Hematopoietic multipotent progenitor cell treated with erythropoietin and hydrocortisone succinate and interleukin-3 and kit ligand, for 8 days (in vitro differentiated cells): ENCODE measurements at regions not wholly inside any gene's neighbourhood (a gene's known extent, or its start where the extent isn't known, plus 50 kb on each side); places are given as distances from the start of the nearest gene placed in this dataset.

Experiments
- DNase-seq: peaks from one replicate; pipeline ENCODE4 v3.0.0-alpha.2; 2015

- DNase-seq, result no peak
These were observed 274.7 kb downstream of the MN1 start for GRCh38 chr22:27526901-27527300.

- DNase-seq, result no peak
These were observed 269.6 kb downstream of the MN1 start for GRCh38 chr22:27531782-27532530.

DNA sequence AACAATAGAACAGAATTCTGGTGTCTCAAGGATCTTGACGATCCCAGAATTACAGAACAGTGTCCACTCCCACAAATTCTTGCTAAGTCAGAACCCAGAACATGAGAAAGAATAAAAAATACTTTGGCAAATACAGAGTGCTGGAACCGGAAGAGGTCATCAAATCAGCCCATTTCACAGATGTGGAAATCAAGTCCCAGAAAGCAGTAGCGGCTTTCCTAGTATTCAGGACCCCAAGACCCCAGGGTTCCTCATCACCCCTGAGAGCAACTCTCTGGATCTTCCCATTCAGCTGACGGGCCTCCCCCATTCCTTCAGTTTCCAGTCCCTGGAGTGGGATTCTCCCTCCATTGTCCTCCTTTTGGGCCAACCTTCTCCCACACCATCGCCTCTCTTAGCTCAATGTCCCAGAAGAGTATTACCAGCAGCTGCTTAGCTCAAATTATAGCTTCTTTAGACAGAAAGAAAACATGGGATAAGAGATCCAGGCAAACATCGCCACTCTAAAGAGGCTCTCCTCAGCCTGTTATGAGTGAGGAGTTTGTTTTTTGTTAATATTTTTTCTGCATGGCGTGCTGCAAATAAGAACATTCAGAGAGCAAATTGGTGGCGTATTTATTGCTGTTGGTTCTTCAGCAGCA is 268.3 kb downstream of the MN1 start:
- no peak for DNase-seq

DNA sequence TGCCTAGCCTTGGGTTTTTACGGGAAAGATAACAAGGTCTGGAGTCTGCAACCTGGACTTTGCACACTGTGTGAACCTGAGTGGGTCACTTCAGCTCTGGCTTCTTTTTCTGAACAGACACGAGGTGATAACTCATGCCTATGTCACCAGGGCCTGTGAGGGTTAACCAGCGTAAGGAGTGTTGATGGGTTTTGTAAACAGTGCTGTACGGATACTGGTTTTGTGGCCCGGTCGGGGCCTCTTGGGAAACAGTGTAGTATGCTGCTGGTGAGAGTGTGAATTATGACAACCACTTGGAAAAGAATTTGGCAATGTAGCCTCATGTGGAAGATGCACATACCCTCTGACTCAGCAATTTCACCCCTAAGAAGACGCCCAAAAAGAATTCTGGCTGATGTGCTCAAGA is 266.8 kb downstream of the MN1 start:
- no peak for DNase-seq

- no peak for DNase-seq
These were observed 266.1 kb downstream of the MN1 start for GRCh38 chr22:27535452-27535851.

GRCh38 chr22:27537501-27537900 is 264.1 kb downstream of the MN1 start:
- no peak for DNase-seq

GRCh38 chr22:27538666-27539065 is 262.9 kb downstream of the MN1 start:
- DNase-seq, result no peak

- DNase-seq, result no peak
These were observed 261.3 kb downstream of the MN1 start for GRCh38 chr22:27540247-27540646.

- DNase-seq, result no peak
These were observed 260.7 kb downstream of the MN1 start for GRCh38 chr22:27540656-27541396.

DNA sequence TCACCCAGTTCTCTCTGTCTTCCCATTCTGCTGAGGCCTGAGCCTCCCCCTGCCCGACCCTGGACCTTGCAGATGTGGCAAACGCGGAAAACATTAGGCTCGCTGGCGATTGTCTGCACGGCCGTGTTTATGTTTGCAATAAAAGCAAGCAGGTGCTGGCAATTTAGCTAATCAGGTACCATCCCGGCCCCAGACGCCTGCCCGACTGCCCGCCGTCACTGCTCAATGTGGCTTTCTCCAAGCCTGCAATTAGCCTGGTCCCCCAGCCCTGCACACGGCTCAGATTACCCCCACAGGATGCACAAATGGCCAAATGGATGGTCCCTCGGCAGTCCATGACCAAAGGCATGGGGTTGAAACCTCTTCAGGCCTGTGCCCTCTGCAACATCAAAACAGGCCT is 259.7 kb downstream of the MN1 start:
- DNase-seq, result no peak

DNA sequence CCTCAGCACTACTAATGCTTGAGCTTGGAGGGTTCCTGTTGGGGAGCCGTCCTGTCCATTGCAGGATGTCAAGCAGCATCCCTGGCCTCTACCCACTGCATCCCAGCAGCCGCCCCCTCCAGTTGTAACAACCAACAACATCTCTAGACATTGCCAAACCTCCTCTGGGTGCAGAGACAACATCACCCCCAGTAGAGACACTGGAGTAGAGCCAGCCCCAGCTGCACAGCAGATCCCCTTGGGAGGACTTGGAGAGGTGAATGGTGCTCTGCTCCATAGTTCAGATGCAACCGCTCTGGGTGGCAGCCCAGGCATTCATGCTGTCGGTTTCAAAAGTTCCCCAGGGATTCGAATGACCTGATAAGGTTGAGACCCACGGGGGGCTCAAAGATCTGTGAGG is 259.0 kb downstream of the MN1 start:
- no peak for DNase-seq

DNA sequence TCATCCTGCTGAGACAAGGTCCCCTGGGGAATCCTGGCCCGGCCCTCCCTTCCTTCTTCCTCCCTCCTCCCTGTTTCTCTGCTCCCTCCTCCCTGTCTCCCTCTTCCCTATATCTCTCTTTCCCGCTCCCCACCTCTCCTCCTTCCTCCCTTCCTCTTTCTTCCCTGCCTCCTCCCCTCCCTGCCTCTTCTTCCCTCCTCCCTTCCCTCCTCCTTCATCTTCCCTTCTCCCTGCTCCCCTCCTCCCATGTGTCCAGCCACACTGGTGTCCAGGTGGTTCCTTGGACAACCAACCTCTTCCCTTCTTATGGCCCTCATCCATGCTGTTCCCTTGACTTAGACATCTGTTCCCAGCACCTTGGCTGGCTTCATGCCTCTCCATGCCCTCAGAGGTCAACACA is 258.1 kb downstream of the MN1 start:
- DNase-seq, result no peak

DNA sequence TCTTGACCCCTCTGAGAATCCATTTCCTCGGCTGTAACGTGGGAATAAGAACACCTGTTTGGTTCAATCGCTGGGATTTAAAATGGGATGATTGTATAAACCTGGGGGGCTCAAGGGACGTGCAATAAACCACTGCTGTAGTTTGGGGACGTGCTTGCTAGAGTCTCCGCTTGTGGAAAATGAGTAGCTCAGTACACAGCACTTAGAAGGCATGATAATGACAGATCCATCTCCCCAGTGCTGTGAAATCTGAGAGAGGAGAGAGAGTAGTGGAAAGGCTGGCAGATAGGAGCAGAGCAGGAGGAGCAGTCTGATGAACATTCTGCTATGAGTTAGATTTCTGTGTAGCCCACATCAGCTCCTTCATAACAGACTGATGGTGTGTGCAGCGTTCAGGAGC is 256.5 kb downstream of the MN1 start:
- DNase-seq, result no peak

- no peak for DNase-seq
These were observed 255.2 kb downstream of the MN1 start for GRCh38 chr22:27546157-27546935.

DNA sequence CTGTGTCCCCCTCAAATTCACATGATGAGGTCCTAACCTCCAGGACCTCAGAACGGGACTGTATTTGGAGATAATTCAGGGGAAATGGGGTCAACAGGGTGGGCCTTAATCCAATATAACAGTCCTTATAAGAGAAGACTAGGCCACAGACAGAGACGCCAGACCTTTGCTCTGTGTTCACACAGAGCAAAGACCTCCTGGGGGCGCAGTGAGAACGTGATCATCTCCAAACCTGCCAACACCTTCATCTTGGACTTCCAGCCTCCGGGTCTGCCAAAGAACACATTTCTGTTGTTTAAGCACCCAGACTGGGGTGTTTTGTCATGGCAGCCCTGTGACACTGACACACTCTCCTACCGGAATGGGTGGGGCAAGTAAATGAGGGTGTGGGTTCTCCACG is 250.2 kb downstream of the MN1 start:
- DNase-seq, result no peak

DNA sequence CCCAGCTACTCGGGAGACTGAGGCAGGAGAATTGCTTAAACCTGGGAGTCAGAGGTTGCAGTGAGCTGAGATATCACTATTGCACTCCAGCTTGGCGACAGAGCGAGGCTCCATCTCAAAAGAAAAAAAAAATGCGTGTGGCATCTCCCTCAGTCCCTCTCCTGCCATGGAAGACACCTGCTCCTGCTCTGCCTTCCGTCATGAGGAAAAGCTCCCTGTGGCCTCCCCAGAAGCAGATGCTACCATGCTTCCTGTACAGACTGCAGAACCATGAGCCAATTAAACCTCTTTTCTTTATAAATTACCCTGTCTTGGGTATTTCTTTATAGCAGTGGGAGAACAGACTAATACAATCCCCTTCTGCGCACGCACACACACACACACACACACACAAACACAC is 249.4 kb downstream of the MN1 start:
- no peak for DNase-seq

- no peak for DNase-seq
These were observed 248.7 kb downstream of the MN1 start for GRCh38 chr22:27552863-27553262.

GRCh38 chr22:27554106-27554811 is 247.3 kb downstream of the MN1 start:
- no peak for DNase-seq

- no peak for DNase-seq
These were observed 246.6 kb downstream of the MN1 start for GRCh38 chr22:27554841-27555456.

GRCh38 chr22:27556371-27556770 is 245.2 kb downstream of the MN1 start:
- no peak for DNase-seq

DNA sequence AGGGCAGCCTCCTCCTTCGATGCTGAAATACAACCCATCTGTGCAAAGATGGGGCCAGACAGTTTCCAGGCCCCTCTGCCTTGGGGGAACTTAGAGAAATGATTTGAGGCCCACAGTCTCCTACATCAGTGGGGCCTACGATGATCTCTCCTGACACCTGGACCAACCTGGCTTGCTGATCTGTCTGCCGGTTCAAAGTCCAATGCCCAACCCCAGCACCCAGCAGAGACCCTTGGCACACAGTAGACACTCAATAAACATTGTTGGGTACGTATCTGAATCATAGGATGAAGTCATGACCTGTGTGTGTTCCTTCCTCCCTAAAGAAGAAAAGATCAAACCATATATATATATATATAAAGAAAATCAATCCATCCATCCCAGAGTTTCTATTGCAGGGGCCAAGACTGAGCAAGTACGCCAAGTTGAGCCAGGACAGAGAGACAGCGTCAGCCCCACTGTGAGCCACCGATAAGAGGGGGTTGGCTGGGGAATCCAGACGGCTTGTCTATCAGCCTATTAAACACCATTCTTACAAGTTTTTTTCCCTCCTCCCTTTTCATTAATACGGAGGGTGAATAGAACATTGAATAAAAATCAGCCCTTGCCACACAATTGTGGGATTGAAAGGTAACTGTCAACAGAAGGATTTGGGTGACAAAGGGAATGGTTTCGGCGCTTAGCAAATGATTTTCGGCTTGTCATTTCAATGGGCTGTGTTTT is 244.1 kb downstream of the MN1 start:
- peak; percentile 59 for DNase-seq
